Thoracic aorta (tissue), 2 donors: ENCODE measurements at regions not wholly inside any gene's neighbourhood (a gene's known extent, or its start where the extent isn't known, plus 50 kb on each side); places are given as distances from the start of the nearest gene placed in this dataset.

Source experiments
- ATAC-seq: fragments of 150-250 bp; one replicate; pipeline ENCODE4 v1.8.0; 2017; ENCODE audit warnings: low read depth; ENCODE audit not compliant: insufficient number of reproducible peaks, low FRiP score
- DNase-seq: peaks from one replicate; pipeline ENCODE4 v3.0.0-alpha.2; 2020; ENCODE audit warnings: low spot score
- H3K27ac ChIP-seq, 2 donors: fragments of 200-600 bp; sonication (generic); 1 replicate in 1 of 2; 2 replicates in 1 of 2; pipeline ENCODE4 v1.5.1; 2016; ENCODE audit warnings: mild to moderate bottlenecking in 2 of 2, moderate library complexity in 2 of 2
- H3K27me3 ChIP-seq: fragments of 200-600 bp; sonication (generic); replicated peaks from 2 replicates; pipeline ENCODE4 v1.6.0; 2016; ENCODE audit warnings: mild to moderate bottlenecking; ENCODE audit not compliant: insufficient read depth
- H3K36me3 ChIP-seq: fragments of 200-600 bp; sonication (generic); one replicate; pipeline ENCODE4 v1.5.1; 2016
- H3K4me1 ChIP-seq, 2 donors: fragments of 200-600 bp; sonication (generic); 1 replicate in 1 of 2; 2 replicates in 1 of 2; pipeline versions ENCODE4 v1.5.1 to v1.6.0; 2016; ENCODE audit warnings: low read depth in 2 of 2, mild to moderate bottlenecking in 1 of 2; ENCODE audit not compliant: control insufficient read depth in 1 of 2
- H3K4me3 ChIP-seq: fragments of 200-600 bp; sonication (generic); 2 replicates; pipeline ENCODE4 v1.5.1; 2016; ENCODE audit warnings: mild to moderate bottlenecking
- H3K9me3 ChIP-seq: fragments of 200-600 bp; sonication (generic); 2 replicates; pipeline ENCODE4 v1.5.1; 2016
- TF ChIP-seq, protein P1 (sequence below): fragments of 200-600 bp; sonication (generic); IDR thresholded peaks from one replicate; pipeline ENCODE4 v1.5.1; 2019; ENCODE audit warnings: antibody characterized with exemption

GRCh38 chr5:152994033-152994680, 496.3 kb upstream of the GRIA1 start:
- DNase-seq (no peak), ATAC-seq (no peak)
- Histone ChIP-seq H3K27ac (no peak overlapping the region), H3K4me3 (no peak overlapping the region), H3K4me1 (no peaks in the 10 kb centered on the region), H3K9me3 (no peaks in the 10 kb centered on the region), H3K36me3 (no peaks in the 10 kb centered on the region), H3K27me3 (no peaks in the 10 kb centered on the region)
- TF ChIP-seq, protein P1, sequence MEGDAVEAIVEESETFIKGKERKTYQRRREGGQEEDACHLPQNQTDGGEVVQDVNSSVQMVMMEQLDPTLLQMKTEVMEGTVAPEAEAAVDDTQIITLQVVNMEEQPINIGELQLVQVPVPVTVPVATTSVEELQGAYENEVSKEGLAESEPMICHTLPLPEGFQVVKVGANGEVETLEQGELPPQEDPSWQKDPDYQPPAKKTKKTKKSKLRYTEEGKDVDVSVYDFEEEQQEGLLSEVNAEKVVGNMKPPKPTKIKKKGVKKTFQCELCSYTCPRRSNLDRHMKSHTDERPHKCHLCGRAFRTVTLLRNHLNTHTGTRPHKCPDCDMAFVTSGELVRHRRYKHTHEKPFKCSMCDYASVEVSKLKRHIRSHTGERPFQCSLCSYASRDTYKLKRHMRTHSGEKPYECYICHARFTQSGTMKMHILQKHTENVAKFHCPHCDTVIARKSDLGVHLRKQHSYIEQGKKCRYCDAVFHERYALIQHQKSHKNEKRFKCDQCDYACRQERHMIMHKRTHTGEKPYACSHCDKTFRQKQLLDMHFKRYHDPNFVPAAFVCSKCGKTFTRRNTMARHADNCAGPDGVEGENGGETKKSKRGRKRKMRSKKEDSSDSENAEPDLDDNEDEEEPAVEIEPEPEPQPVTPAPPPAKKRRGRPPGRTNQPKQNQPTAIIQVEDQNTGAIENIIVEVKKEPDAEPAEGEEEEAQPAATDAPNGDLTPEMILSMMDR = no peak

DNA sequence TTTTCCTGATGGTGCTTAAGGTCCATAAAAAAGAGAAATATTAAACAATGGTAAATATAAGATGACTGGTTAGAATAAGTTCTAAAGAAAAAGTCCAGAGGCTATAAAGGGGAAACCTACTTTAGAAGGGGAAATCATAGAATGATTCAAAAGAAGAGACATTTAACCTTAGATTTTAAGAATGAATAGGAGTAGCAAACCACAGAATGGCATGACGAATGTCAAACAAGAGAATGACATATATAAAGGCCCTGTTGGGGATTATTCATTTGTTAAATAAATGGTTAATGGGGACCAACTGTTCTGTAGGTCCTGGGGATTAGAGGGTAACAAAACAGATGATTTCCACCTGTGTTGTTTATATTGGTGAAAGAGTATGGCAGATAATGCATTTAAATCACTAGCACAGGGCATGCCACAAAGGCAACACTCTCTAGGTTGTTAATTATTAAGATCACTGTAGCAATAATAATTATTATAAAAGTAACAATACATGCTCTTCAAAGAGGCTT, 495.2 kb upstream of the GRIA1 start:
- TF ChIP-seq, protein P1 = no peak
- no peaks in the 10 kb centered on the region for H3K27me3 ChIP-seq
- no peak for DNase-seq
- no peaks in the 10 kb centered on the region for H3K4me1 ChIP-seq
- no peak for ATAC-seq
- no peak overlapping the region for H3K27ac ChIP-seq
- no peak overlapping the region for H3K4me3 ChIP-seq
- H3K9me3 ChIP-seq = no peaks in the 10 kb centered on the region
- H3K36me3 ChIP-seq = no peaks in the 10 kb centered on the region

DNA sequence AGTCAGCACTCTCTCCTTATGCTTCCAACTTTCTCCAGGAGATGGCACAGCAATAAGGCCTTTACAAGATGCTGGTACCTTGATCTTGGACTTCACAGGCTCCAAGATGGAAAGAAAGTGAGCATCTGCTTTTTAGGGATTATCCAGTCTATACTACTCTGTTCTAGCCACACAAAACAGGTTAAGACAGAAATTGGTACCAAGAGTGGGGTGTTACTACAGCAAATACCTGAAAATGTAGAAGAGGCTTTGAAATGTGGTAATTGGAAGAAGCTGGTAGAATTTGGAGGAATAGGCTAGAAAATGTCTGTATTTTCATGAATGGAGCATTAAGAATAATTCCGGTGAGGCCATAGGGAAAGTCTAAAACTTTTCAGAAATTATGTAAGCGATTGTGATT, 484.8 kb upstream of the GRIA1 start:
- Histone ChIP-seq H3K4me1 (no peaks in the 10 kb centered on the region), H3K36me3 (no peaks in the 10 kb centered on the region), H3K27me3 (no peaks in the 10 kb centered on the region), H3K4me3 (no peak overlapping the region), H3K9me3 (peaks cover 15% of the 10 kb centered on the region), H3K27ac (no peak overlapping the region)
- no peak for ATAC-seq
- DNase-seq = no peak
- TF ChIP-seq, protein P1 = no peak

- TF ChIP-seq, protein P1 = no peak
- Histone ChIP-seq H3K4me3 (no peak overlapping the region), H3K27me3 (no peaks in the 10 kb centered on the region), H3K9me3 (peaks cover 15% of the 10 kb centered on the region), H3K4me1 (no peaks in the 10 kb centered on the region), H3K36me3 (no peaks in the 10 kb centered on the region), H3K27ac (no peak overlapping the region)
- ATAC-seq = no peak
- no peak for DNase-seq
Measured at GRCh38 chr5:153006681-153007080, 483.8 kb upstream of the GRIA1 start.

GRCh38 chr5:153014194-153014593, 476.3 kb upstream of the GRIA1 start:
- DNase-seq = no peak
- H3K9me3 ChIP-seq = peaks cover 4% of the 10 kb centered on the region
- no peaks in the 10 kb centered on the region for H3K36me3 ChIP-seq
- TF ChIP-seq, protein P1 = no peak
- no peak overlapping the region for H3K27ac ChIP-seq
- ATAC-seq = no peak
- no peaks in the 10 kb centered on the region for H3K4me1 ChIP-seq
- H3K4me3 ChIP-seq = no peak overlapping the region
- no peaks in the 10 kb centered on the region for H3K27me3 ChIP-seq
